ENCODE measurements at regions not wholly inside any gene's neighbourhood (a gene's known extent, or its start where the extent isn't known, plus 50 kb on each side); places are given as distances from the start of the nearest gene placed in this dataset.
A peak's percentile ranks its signal among the peaks of the same experiment; 100 is the strongest.
"Not testable (repeated sequence)": the region's sequence is repeated elsewhere in the genome, so short reads cannot be mapped to it uniquely, and the experiment has no call there.

DNA sequence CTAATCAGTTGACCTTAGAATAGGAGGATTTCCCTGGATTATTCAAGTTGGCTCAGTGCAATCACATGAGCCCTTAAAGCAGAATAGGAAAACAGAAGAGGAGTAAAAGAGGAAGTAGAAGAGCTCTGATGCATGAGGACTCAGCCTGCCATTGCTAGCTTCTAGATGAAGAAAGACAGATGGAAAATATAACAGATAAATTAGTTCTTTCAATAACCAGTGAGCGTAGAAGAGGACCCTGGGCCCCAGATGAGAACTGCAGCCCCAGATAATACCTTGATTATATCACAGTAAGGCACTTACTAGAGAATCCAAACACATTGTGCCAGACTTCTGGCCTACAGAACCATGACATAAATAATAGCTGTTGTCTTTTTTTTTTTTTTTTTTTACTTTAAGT lies 314.0 kb downstream of the RAD51AP2 start:
- POLR2A ChIA-PET; DNase-seq; H3K4me2 ChIP-seq; H3K9ac ChIP-seq; H3K4me3 ChIP-seq (ENCODE audit: low read depth in 2 of 2, low read length in 1 of 2); H3K9me2 ChIP-seq; H3K9me3 ChIP-seq; H3K27me3 ChIP-seq (ENCODE audit: insufficient read depth); H3F3A ChIP-seq (replicated peaks; ENCODE audit: insufficient read depth); H4K20me1 ChIP-seq (ENCODE audit: insufficient read depth); H3K36me3 ChIP-seq (replicated peaks in 1 of 2; ENCODE audit: control insufficient read depth in 1 of 2, insufficient read depth in 2 of 2, low read length in 1 of 2); H3K4me1 ChIP-seq (ENCODE audit: control insufficient read depth in 1 of 2, insufficient read depth in 2 of 2, low read depth in 1 of 2, low read length in 1 of 2); H2AFZ ChIP-seq (ENCODE audit: low read depth); H3K79me2 ChIP-seq (ENCODE audit: insufficient read depth); H3K27ac ChIP-seq (ENCODE audit: low read depth in 2 of 2, low read length in 1 of 2): not testable (repeated sequence)
- CTCF ChIA-PET, result interaction anchor here (0.9 to 2.0 kb wide), 2 partner anchors 33 to 106 kb away, joined by 4 to 6 read pairs; no protein-coding TSS in a partner anchor
- TF ChIP-seq EP300 (IDR thresholded peaks at IDR 0.05; ENCODE audit: borderline replicate concordance in 1 of 2, low read depth in 1 of 2, low read length in 1 of 2) (peak in 1 of 2 experiments; percentile 79; a peak in 2 of 4 replicates), GATA2 (CRISPR knock-in tag; IDR thresholded peaks at IDR 0.05) (peak; percentile 66), RCOR1 (IDR thresholded peaks at IDR 0.05; ENCODE audit: low read length) (peak; percentile 46; the same call in 1 of the 2 replicates)
- WGBS (ENCODE audit: low lambda C conversion rate), result 50% methylated on average over 1 of the region's 1 CpG

DNA sequence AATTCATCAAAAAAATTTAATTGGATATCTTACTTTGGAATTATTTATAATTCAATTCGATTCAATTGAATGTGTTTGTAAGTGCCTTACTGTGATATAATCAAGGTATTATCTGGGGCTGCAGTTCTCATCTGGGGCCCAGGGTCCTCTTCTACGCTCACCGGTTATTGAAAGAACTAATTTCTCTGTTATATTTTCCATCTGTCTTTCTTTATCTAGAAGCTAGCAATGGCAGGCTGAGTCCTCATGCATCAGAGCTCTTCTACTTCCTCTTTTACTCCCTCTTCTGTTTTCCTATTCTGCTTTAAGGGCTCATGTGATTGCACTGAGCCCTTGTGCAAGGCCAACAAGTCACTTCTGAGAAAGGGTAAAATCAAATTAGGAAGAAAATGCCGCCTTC lies 315.6 kb downstream of the RAD51AP2 start:
- H3K79me2 ChIP-seq (ENCODE audit: insufficient read depth); H3K9ac ChIP-seq; H3K36me3 ChIP-seq (replicated peaks in 1 of 2; ENCODE audit: control insufficient read depth in 1 of 2, insufficient read depth in 2 of 2, low read length in 1 of 2); H3K27me3 ChIP-seq (ENCODE audit: insufficient read depth); DNase-seq; H2AFZ ChIP-seq (ENCODE audit: low read depth); H3K9me3 ChIP-seq; H3K4me2 ChIP-seq; H3K4me1 ChIP-seq (ENCODE audit: control insufficient read depth in 1 of 2, insufficient read depth in 2 of 2, low read depth in 1 of 2, low read length in 1 of 2); H3K4me3 ChIP-seq (ENCODE audit: low read depth in 2 of 2, low read length in 1 of 2); H3K27ac ChIP-seq (ENCODE audit: low read depth in 2 of 2, low read length in 1 of 2); H3K9me2 ChIP-seq; H4K20me1 ChIP-seq (ENCODE audit: insufficient read depth); POLR2A ChIA-PET; H3F3A ChIP-seq (replicated peaks; ENCODE audit: insufficient read depth): not testable (repeated sequence)
- CTCF ChIA-PET, result interaction anchor here (0.6 to 2.0 kb wide), 3 partner anchors 14 to 430 kb away, joined by 3 to 6 read pairs (median 4); no protein-coding TSS in a partner anchor
- WGBS (ENCODE audit: low lambda C conversion rate), result 21% methylated on average over 4 of the region's 4 CpGs
- TF ChIP-seq EP300 (IDR thresholded peaks at IDR 0.05; ENCODE audit: borderline replicate concordance in 1 of 2, low read depth in 1 of 2, low read length in 1 of 2), result peak in 1 of 2 experiments; percentile 70; a peak in 1 of 4 replicates
- peak; percentile 63; the same call in 1 of the 2 replicates for TF ChIP-seq RCOR1 (IDR thresholded peaks at IDR 0.05; ENCODE audit: low read length)
- peak; percentile 64; the same call in 1 of the 2 replicates for TF ChIP-seq GATA2 (CRISPR knock-in tag; IDR thresholded peaks at IDR 0.05)

DNA sequence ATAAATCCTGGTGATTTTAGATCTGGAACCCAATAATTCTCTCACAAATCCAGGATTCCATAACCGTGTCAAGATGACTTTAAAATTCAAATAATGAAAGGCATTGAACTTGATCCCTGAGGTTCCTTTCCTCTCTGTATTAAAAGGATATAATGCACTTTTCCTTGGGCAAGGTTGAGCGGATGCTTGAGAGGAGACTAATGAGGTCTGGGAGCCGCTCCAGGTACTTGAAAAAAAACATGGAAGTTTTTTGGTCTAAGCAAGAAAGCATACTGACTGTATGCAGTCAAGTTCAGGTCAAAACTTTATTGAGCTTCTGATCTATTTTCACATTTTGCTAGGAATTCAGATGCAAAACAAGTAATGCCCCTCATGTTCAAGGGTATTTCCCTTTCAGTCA lies 318.5 kb downstream of the RAD51AP2 start:
- Histone ChIP-seq H3K4me3 (ENCODE audit: low read depth in 2 of 2, low read length in 1 of 2) (no peak overlapping the region), H3K9ac (no peak overlapping the region), H3K79me2 (ENCODE audit: insufficient read depth) (no peaks in the 10 kb centered on the region), H3K27me3 (ENCODE audit: insufficient read depth) (no peaks in the 10 kb centered on the region), H3K4me2 (no peak overlapping the region), H3F3A (replicated peaks; ENCODE audit: insufficient read depth) (no peaks in the 10 kb centered on the region), H3K27ac (ENCODE audit: low read depth in 2 of 2, low read length in 1 of 2) (no peak overlapping the region), H3K9me2 (no peaks in the 10 kb centered on the region), H4K20me1 (ENCODE audit: insufficient read depth) (no peaks in the 10 kb centered on the region), H3K36me3 (replicated peaks in 1 of 2; ENCODE audit: control insufficient read depth in 1 of 2, insufficient read depth in 2 of 2, low read length in 1 of 2) (no peaks in the 10 kb centered on the region), H3K9me3 (no peaks in the 10 kb centered on the region), H2AFZ (ENCODE audit: low read depth) (no peak overlapping the region), H3K4me1 (ENCODE audit: control insufficient read depth in 1 of 2, insufficient read depth in 2 of 2, low read depth in 1 of 2, low read length in 1 of 2) (peaks cover 0 to 5% of the 10 kb centered on the region in 2 experiments; a peak in 2 of 4 replicates)
- DNase-seq, result no peak
- TF ChIP-seq FOXM1 (IDR thresholded peaks at IDR 0.05; ENCODE audit: low read depth), result no peak
- no peak for TF ChIP-seq ELF1 (IDR thresholded peaks at IDR 0.05)
- no peak for TF ChIP-seq SMC3 (IDR thresholded peaks at IDR 0.05; ENCODE audit: low read depth, low read length)
- TF ChIP-seq GATA2 (CRISPR knock-in tag; IDR thresholded peaks at IDR 0.05), result no peak
- no peak for TF ChIP-seq GABPA (IDR thresholded peaks at IDR 0.05; ENCODE audit: low read depth)
- no peak for TF ChIP-seq SIN3A (IDR thresholded peaks at IDR 0.05; ENCODE audit: borderline replicate concordance, low read depth, low read length)
- TF ChIP-seq EZH2phosphoT487 (IDR thresholded peaks at IDR 0.05; ENCODE audit: borderline replicate concordance, low read depth), result no peak
- TF ChIP-seq MXI1 (IDR thresholded peaks at IDR 0.05; ENCODE audit: low read depth, low read length), result no peak
- TF ChIP-seq, protein P1, sequence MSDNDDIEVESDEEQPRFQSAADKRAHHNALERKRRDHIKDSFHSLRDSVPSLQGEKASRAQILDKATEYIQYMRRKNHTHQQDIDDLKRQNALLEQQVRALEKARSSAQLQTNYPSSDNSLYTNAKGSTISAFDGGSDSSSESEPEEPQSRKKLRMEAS (IDR thresholded peaks at IDR 0.05; ENCODE audit: low read depth), result no peak
- no peak for TF ChIP-seq YY1 (IDR thresholded peaks at IDR 0.05; ENCODE audit: low read depth)
- TF ChIP-seq RXRA (IDR thresholded peaks at IDR 0.05; ENCODE audit: borderline replicate concordance, low read depth), result no peak
- TF ChIP-seq RCOR1 (IDR thresholded peaks at IDR 0.05; ENCODE audit: low read length), result no peak
- WGBS (ENCODE audit: low lambda C conversion rate), result 42% methylated on average over 3 of the region's 3 CpGs
- CTCF ChIA-PET, result interaction anchor here (1.0 to 3.6 kb wide), 5 partner anchors 10 to 52 kb away, joined by 3 to 19 read pairs (median 7); no protein-coding TSS in a partner anchor
- POLR2A ChIA-PET, result no interaction called here
